ENCODE measurements at regions not wholly inside any gene's neighbourhood (a gene's known extent, or its start where the extent isn't known, plus 50 kb on each side); places are given as distances from the start of the nearest gene placed in this dataset.

DNA sequence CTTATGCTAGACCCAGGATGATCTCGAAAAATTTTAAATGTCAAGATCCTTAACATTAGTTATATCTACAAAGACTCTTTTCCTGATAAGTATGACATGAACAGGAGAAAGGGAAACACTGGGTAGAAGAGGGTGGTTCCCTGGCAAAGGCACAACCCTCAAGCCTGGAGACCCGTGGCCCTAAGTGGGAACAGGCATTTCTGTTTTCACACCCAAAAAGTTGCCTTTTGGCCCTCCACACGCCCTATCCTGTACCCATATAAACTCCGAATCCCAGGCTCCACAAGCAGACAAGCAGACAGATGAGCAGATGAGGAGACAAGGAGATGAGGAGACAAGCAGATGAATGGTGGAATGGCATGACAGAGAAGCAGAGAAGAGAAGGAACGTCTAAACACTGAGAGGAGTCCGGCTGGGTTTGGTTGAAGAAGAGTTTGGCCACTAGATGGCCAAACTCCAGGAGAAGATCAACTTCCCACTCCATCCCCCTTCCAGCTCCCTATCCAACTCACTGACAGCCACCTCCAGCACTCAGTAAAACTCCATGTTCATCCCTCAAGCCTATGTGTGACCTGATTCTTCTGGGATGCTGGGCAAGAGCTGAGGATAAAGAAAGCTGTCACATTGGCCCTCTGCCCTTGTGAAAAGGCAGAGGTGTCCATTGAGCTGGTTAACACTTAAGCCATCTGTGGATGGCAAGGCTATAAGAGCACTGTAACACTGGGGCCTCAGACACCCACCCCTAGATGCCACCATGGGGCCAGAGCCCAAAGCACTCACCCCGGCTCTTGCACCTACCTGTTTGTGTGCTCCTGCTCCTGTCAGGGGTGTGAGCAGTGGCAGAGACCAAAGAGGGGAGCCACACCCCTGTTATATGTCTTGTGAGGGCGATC, 139.6 kb upstream of the FAM20A start:
- DNase-seq (no peak), ATAC-seq (no peak)

DNA sequence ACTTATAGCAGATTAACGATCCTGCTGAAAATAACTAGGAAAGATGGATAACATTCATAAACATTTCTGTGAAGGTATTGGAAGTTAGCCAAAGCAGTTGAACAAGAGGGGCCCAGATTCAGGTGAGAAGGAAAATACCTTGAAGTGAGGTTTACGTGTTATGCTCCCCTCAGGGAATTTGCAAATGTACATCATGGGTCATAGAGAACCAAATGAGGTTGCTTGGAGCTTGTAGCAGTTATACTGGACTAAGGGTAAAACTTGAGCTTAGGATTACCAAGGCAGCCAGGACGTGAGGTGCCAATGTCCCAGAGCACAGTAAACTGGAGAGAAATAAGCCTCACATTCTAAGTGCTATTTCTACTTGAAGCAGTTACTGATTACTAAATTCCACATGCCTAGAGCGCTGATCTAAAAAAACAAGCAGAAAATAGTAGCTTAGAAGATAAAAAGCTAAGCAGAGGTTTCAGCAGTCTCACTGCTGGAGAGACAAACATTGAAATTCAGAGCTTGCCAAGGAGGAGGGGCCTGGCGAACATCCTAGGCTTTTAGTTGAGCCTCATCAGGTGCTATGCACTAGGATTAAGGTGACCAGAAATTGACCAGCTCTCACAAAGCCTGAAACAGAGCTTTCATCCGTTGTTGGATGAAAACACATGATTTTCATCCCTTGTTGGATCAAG, 136.7 kb upstream of the FAM20A start:
- ATAC-seq, result no peak
- no peak for DNase-seq

DNA sequence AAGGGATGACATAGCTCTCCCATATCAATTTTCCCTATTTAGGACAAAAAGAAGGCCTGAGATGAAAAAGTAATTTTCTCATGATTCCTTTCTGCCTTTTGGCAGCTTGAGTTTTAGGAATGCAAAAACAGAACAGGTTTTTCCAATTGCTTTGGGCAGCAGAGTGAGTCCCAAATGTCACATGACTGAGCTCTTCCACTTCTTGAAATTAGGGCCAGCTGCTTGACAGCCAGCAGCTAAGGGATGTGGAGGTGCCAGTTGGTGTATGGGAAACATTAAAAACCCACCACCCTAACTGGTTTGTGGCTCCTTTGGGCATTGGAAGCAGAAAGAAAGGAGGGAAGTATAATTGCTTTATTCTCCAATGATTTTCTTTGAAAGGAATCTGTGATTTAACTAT, 133.8 kb upstream of the FAM20A start:
- ATAC-seq (no peak), DNase-seq (no peak)

DNA sequence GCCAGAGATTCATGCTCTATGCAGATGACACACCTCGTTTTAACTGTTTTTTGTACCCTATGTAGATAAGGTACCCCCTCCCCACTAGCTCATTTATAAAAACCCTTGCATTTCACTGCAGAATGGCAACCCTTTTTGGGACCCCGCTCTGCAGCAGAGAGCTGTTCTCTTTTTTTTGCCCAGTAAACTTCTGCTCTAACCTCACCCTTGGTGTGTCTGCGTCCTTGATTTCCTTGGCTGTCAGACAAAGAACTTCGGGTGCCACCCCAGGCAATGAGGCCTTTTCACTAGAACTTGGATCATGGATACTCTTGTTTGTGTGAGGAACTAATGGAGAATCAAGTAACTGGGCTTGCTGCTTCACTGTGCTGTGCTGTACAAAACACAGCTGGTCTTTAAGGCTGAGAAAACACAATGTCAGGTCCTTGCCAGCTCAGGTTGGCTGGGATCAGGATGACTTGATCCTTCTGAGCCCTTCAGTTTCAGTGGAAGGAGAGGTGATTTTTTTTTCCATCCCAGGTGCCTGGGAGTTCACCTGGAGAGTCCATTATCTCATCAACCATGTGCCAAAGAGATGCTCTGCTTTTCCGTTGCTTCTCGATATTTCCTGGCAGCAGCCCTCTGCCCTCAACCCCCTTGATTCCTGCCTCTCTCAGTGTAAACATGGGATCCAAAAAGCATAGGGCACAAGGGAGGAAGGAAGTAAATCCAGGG, 133.2 kb upstream of the FAM20A start:
- DNase-seq (no peak), ATAC-seq (no peak)

DNA sequence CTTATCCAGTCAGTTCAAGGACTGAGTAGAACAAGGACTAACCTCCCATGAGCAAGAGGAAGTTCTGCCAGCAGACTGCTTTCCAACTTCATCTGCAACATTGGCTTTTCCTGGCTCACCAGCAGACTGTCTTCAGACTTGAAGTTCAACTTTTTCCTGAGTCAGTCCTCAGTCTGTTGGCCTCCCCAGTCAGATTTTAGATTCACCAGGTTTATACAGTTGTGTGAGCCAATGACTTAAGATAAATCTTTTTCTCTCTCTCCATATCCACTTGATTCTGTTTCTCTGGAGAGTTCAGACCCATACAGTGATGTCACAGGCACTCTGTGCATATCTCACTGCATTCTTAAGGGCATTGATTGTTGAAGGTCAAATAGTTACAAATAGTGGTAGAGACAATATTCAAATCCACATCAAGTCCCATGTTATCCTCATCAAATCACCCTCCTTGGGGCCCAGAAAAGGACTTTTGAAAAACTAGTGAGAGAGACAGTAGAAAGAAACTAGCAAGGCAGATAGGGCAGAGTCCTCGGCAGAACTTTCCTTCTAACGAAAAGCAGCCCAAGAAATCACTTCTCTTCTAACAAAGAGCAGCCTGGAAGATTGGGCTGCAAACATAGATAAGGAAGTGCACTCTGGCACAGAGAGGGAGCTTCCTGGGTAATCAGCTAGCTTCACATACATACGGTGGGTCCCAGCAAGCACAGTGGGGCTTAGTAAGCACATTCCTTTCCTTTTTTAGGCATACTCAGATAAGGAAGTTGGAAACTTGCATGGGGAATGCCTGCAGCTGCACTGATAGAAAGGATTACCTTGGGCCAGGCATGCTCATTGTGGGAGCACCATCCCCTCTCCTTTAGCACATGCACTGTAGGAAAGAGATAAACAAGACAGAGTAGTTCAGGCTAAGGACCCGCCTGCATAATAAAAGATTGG, 132.3 kb upstream of the FAM20A start:
- ATAC-seq (no peak), DNase-seq (no peak)

DNA sequence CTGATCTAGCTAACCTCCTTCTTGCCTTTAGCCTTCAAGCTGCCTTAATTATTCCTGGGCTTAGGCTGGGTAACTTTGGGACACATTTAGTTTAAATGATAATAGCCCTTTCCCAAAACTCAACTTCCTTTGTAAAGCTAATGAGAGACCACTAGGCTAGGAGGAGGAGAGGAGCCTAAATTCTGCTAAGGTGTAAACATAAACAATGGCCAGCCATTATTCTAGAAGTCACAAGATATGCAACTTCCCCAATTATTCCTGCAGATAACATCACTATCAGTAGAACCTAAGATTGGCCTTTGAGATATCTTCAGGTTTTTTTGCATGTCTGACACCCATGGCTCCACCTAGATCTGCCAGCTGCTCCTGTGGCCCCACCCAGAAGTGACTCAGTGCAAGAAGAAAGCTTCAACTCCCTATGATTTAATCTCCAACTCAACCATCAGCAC, 131.2 kb upstream of the FAM20A start:
- ATAC-seq (no peak), DNase-seq (no peak)

DNA sequence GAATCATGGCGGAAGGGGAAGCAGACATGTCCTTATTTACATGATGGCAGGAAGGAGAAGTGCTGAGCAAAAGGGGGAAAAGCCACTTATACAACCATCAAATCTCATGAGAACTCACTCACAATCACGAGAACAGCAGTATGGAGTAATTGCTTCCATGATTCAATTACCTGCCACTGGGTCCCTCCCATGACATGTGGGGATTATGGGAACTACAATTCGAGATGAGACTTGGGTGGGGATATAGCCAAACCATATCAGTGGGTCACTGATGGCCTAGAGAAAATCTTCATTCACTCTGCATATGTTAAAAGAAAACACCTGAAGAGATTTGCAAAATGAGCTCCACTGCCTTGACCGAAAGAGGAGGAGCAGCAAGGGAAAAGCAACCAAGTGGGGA, 130.3 kb upstream of the FAM20A start:
- DNase-seq (no peak), ATAC-seq (no peak)

DNA sequence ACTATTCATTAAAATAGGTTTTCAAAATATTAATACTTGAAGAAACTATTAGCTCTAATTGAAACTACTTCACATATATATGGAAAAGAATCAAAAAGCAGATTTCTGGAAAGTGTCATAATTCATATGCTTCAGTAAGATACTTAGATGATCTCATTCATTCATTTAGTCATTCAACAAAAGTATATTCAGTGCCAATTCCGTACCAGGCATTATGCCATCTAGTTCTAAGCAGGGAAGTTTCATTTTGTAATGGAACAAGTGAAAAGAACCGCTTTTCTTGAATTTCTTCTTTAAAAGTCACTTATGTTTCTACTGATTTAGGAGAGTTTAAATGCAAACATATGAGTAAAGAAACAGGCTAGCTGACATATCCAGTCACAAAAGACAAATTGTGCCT, 118.3 kb upstream of the FAM20A start:
- ATAC-seq (no peak), DNase-seq (no peak)

DNA sequence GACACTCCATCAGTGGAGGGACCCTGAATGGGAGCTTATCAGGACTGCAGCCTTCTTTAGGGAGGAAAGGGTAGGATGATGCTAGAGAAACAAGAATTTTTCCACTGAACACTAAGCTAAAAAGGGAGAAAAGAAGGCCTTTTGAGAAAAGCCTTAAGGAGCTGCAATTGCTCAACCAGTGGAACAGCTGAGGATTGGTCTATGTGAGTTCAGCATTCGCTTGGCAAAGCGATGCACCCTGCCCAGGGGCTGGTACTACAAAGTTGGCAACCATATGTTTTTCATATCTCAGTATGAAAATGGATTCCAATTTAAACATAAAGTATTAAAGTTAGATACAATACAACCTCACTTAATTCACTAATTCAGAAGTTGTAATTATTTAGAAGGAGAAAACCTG, 117.8 kb upstream of the FAM20A start:
- no peak for DNase-seq

DNA sequence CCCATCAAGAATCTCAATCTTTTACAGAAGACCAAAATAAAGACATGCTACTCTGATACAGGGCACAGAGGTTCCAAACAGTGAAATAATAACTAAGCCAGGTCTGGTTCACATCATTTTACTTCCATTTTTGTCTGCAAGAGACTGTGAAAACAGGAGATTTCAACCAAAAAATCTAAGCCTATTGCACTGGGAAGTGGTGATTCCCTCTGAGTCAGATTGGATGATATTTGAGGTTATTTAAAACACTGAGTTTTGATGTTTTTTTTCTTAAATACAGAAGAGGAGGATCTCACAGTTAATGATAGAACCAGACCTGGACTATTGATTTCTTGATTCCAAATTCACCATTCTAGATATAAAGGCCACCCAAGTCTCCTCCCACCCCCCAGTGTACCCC, 117.3 kb upstream of the FAM20A start:
- ATAC-seq (no peak), DNase-seq (no peak)

More for the DNA sequence above, 117.8 kb upstream of the FAM20A start:
- no peak for ATAC-seq

DNA sequence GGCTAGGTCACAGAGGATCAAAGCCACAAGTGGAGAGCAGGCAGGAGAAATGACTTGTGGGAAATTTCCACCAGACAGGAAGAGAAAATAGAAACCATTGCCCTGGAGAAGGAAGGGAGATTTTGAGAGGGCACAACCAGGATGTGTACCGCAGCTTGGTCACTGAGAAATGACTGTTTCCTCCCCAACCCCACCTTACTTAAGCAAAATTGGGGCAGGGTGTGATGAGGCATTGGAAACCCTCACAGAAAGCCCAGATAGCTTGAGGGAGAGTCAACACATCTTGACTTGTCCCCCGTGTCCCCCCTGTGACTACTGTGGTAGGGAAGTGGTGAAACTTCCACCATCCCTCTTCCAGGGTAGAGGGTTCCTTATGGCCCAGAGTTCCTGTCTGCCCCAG, 113.5 kb upstream of the FAM20A start:
- ATAC-seq, result no peak
- DNase-seq, result no peak

DNA sequence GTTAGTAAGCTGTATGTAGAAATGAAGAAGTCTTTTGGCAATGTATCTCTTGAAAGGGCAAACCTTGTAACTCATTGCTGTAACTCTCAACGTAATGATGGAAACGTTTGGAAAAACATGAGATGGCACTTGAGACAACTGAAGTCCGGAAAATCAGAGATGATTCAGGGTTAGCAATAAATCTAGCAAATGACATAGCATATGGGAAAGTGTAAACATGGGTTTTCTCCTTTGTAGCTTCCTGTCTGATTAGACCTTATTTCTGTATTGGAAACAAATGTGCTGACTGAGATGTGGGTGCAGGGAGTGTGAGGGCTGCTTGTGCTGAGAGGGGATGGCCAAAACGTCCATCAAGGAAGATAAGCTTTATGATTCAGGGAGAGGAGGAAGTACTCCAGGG, 110.7 kb upstream of the FAM20A start:
- no peak for ATAC-seq
- no peak for DNase-seq

DNA sequence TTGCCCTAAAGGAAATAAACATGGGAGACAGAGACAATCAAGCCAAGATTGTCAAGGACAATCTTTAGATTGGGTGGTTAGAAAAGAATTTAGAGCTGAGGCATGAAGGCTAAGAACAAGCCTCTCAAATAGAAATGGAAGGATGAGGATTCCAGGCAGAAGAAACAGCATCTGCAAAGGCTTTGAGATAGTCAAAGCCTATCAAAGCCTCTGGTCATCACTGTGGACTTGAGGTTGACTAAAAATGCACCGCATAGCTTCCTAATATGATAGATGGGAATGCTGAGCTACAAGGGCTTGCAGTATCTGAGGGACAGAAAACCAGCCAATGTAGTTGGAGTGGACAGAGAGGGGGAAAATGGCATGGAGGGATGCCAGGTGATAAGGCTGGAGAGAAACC, 109.8 kb upstream of the FAM20A start:
- no peak for ATAC-seq

DNA sequence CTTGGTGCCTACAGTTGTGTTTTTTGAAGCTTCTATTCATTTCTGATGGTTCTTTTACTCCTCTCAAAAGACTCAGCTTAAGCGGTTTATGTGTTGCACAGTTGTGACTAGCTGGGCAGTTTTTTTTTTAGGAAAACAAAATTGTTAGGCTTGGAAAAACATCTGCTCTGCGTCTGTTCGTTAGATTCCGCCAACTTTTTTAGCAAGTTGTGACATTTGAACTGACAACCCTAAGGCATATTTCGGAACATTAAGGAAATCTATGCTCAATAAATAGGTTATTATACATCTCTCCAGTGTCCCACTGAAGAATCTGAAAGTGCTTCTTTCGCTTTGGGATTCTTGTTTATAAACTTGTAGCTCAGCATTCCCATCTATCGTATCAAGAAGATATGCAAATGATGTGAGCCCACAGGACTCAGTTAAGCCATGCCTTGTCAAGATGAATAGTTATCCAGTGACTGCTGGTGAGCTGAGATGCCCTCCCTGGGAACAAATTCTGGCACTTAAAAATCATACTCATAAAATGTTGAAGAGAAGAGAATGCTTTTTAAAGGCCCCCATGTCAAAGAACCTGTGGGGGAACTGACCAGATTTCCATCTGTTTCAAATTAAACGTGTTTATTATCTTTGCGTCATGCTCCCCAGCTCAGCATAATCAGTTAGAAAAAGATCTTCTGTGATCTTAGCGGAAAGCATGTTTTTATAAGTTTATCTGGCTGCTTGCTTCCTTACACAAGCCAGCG, 109.0 kb upstream of the FAM20A start:
- no peak for DNase-seq
- ATAC-seq, result no peak

More for the DNA sequence above, 109.8 kb upstream of the FAM20A start:
- no peak for DNase-seq

DNA sequence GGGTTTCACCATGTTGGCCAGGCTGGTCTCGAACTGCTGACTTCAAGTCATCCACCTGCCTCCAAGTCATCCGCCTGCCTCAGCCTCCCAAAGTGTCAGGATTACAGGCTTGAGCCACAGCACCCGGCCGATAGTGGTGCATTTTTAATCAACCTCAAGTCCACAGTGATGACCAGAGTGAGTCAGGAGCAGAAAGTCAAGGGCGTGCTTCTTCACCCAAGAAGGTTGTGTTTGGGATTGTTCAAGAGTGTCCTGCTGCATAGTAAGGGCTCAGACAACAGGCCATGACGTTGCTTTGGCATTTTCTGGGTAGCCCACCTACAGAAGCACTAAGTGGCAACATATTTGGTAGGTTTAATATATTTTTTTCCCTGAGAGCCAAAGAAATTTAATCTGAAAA, 108.3 kb upstream of the FAM20A start:
- DNase-seq (no peak), ATAC-seq (no peak)

DNA sequence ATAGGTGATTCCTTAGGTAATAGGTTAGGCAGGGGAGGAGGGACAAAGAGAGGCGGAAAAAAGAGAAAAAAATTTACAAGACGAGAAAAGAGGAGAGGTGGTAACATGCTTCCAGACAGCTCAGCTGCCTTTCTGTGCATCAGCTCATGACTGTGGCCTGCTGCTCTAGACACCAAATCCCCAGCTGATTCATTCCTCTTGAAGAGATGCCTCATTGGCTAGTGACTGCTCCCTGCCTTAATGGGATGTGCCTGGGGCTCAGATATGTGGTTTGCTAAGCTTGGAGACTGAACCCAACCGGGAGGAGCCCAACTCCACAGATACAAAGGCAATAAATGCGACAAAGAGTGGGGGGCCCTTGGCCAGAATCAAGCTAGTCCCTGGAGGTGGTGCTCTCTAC, 105.9 kb upstream of the FAM20A start:
- no peak for DNase-seq

DNA sequence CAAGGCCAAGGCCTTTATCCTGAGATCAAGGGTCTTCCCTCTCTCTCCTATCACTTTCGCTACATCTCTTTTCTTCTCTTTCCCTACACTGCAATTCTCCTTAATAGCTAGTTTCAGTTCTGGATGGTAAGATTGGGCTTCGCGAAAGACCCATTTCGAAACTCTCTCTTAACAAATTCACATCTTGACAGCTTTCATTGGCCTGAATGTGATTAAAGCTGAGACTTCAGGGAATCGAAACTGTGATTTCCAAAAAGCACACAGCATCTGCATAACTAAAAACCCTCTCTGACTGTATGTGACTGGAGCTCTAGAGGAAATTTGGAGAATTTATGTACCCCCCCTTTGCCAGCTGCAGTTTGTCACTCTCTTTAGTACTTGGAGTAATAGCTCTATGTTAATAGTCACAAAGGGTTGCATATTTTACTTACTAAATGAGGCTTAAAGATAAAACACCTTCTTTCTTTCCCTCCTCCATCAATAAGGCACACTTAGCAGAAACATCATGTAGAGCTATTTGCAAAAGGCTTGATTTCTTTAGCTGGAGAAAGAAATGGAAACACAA, 105.3 kb upstream of the FAM20A start:
- DNase-seq, result no peak
- ATAC-seq, result no peak

More for the DNA sequence above, 105.9 kb upstream of the FAM20A start:
- ATAC-seq, result no peak

DNA sequence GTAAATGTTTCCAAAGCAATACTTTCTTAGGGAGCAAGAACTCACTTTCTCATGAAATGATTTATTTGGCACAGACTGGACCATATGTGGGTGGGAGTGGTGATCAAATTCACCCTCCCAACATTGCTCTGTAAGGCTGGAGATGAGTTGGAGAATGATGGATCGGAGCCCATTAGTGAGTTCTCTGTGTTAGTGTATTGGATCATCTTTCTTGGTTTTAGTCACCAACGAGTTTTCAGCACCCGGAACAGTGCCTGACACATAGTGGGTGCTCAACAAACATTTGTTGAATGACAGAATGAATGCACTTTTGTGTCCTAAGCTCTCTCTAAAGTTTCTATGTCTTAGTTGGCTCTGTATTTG, 104.5 kb upstream of the FAM20A start:
- no peak for ATAC-seq

DNA sequence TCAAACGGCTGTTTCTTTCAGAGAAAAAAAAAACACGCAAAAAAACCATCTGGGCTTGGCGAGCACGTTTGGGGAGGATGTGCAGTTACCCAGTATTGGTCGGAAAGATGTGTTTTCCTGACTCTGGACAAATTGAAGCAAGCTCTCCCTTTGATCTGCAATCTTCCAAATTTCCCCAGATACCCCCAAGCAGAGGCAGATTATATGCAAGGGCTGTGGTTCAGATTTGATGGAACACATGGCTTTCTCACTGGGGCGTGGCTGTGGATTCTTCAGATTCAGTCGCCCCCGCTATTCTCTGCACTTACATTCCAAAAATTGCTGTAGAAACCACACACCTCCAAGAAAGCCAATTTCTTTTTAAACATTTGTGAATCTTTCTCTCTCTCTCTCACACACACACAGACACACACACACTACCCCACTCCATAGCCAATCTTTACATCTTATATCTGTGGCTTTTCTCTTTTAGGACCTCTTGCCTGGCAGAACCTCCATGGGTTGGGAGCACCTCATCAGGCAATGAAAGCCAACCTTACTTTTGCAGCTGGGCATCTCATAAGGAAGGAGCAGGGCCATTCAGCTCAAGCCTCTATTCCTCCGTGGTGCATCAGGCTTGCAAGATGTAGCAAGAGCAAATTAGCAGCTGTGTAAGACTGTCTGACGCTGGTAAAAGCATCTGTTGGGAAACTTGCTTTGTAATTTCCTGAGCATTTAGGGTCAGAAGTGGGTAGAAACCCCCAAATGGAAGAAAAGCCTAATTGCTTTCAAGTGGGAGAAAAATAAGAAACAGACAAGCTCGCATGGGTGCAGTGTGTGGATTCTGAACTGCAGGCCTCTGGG, 103.9 kb upstream of the FAM20A start:
- no peak for ATAC-seq
- no peak for DNase-seq

More for the DNA sequence above, 104.5 kb upstream of the FAM20A start:
- DNase-seq, result no peak

DNA sequence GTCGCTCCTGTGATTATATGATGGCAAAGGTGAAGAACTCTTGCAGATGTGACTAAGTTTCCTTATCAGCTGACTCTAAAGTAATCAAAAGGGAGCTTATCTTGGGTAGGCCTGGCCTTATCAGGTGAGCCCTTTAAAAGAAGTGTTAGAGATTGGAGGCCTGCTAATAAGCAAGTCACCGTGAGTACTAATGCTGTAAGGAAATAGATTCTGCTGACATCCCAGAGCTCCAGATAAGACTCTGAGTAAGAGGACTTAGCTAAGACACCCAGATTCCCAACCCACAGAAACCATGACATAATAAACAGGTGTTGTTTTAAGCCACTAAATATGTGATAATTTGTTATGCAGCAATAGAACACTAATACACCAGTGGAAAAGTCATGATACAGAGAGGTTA, 99.9 kb upstream of the FAM20A start:
- ATAC-seq (no peak), DNase-seq (no peak)

All from stimulated activated naive CD8-positive, alpha-beta T cell treated with anti-CD3 and anti-CD28 coated beads, Interleukin-15, Interleukin-2, amounts not matched to agents 100 U/mL and 50 U/mL, for 24 hours (primary cell).